HG03558 (cell line): ENCODE measurements at regions not wholly inside any gene's neighbourhood (a gene's known extent, or its start where the extent isn't known, plus 50 kb on each side); places are given as distances from the start of the nearest gene placed in this dataset.

Experiments
- ATAC-seq: cut with Tn5 transposase; IDR thresholded peaks from one replicate; pipeline ENCODE4 v1.9.1; 2021; ENCODE audit warnings: moderate number of reproducible peaks; ENCODE audit not compliant: unreplicated experiment; ENCODE audit errors: extremely low read depth

- no peak for ATAC-seq
These were observed 1318.4 kb downstream of the TMEM121 start for GRCh38 chr14:106844608-106845285.

GRCh38 chr14:106845286-106846087 is 1319.1 kb downstream of the TMEM121 start:
- no peak for ATAC-seq

GRCh38 chr14:106846218-106846617 is 1319.8 kb downstream of the TMEM121 start:
- ATAC-seq, result no peak

- no peak for ATAC-seq
These were observed 1322.1 kb downstream of the TMEM121 start for GRCh38 chr14:106848330-106849121.

GRCh38 chr14:106850913-106851825 is 1324.8 kb downstream of the TMEM121 start:
- ATAC-seq, result no peak

- no peak for ATAC-seq
These were observed 1346.4 kb downstream of the TMEM121 start for GRCh38 chr14:106872611-106873446.

- ATAC-seq, result no peak
These were observed 1348.0 kb downstream of the TMEM121 start for GRCh38 chr14:106874350-106874749.

GRCh38 chr14:106875503-106875902 is 1349.1 kb downstream of the TMEM121 start:
- ATAC-seq, result no peak

- no peak for ATAC-seq
These were observed 1350.3 kb downstream of the TMEM121 start for GRCh38 chr14:106876711-106877110.

- no peak for ATAC-seq
These were observed 1351.1 kb downstream of the TMEM121 start for GRCh38 chr14:106877517-106877916.

GRCh38 chr14:106879241-106879640 is 1352.9 kb downstream of the TMEM121 start:
- no peak for ATAC-seq

- no peak for ATAC-seq
These were observed 1356.9 kb downstream of the TMEM121 start for GRCh38 chr14:106883218-106883692.
